ENCODE measurements at regions not wholly inside any gene's neighbourhood (a gene's known extent, or its start where the extent isn't known, plus 50 kb on each side); places are given as distances from the start of the nearest gene placed in this dataset.

DNA sequence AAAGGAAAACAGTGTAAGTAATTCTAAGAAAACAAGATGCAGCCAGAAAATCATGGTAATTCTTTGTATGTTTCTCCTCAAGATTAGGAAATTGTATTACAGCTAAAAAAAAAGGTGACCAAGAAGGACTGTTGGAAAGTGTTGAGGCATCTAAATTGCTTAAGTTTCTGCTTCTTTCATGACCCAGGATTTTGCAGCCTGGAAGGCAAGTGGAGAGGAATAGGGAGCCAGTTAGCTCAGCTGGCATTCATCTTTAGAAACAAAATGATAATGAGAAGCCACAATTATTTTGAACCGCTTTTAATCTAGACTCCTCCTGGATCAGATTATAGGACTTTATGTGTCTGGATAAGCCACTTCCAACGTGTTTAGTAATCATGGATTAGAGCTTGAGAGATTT is 56.8 kb upstream of the TMEM229A start:
- H3K9me3 Mint-ChIP-seq = no peaks in the 10 kb centered on the region
- H3K4me1 Mint-ChIP-seq (ENCODE audit: unreplicated experiment) = no peaks in the 10 kb centered on the region
- no peak overlapping the region for H3K4me3 Mint-ChIP-seq
- no peak for DNase-seq (ENCODE audit: extremely low spot score, unreplicated experiment)
- no peaks in the 10 kb centered on the region for H3K36me3 Mint-ChIP-seq
- TF ChIP-seq, protein P1, sequence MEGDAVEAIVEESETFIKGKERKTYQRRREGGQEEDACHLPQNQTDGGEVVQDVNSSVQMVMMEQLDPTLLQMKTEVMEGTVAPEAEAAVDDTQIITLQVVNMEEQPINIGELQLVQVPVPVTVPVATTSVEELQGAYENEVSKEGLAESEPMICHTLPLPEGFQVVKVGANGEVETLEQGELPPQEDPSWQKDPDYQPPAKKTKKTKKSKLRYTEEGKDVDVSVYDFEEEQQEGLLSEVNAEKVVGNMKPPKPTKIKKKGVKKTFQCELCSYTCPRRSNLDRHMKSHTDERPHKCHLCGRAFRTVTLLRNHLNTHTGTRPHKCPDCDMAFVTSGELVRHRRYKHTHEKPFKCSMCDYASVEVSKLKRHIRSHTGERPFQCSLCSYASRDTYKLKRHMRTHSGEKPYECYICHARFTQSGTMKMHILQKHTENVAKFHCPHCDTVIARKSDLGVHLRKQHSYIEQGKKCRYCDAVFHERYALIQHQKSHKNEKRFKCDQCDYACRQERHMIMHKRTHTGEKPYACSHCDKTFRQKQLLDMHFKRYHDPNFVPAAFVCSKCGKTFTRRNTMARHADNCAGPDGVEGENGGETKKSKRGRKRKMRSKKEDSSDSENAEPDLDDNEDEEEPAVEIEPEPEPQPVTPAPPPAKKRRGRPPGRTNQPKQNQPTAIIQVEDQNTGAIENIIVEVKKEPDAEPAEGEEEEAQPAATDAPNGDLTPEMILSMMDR (conservative IDR thresholded peaks at IDR 0.05) = no peak
- H3K27ac Mint-ChIP-seq = no peak overlapping the region
- H3K27me3 Mint-ChIP-seq = no peaks in the 10 kb centered on the region

DNA sequence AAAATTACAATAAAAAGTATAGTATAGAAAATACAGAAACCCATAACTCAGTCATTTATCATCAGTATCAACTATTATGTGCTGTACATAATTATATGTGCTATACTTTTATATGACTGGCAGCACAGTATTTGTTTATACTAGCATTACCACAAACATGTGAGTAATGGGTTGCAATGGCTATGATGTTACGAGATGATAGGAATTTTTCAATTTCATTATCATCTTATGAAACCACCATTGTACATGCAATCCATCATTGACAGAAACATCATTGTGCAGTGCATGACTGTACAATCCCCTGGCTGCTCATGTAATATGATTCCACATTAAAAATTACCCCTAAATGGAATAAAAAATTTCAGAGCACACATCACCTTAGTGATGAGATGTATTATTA is 55.7 kb upstream of the TMEM229A start:
- Mint-ChIP-seq H3K27ac (no peak overlapping the region), H3K27me3 (no peaks in the 10 kb centered on the region), H3K9me3 (no peaks in the 10 kb centered on the region), H3K36me3 (no peaks in the 10 kb centered on the region), H3K4me1 (ENCODE audit: unreplicated experiment) (peaks cover 4% of the 10 kb centered on the region), H3K4me3 (no peak overlapping the region)
- TF ChIP-seq, protein P1 (conservative IDR thresholded peaks at IDR 0.05) = no peak
- no peak for DNase-seq (ENCODE audit: extremely low spot score, unreplicated experiment)

DNA sequence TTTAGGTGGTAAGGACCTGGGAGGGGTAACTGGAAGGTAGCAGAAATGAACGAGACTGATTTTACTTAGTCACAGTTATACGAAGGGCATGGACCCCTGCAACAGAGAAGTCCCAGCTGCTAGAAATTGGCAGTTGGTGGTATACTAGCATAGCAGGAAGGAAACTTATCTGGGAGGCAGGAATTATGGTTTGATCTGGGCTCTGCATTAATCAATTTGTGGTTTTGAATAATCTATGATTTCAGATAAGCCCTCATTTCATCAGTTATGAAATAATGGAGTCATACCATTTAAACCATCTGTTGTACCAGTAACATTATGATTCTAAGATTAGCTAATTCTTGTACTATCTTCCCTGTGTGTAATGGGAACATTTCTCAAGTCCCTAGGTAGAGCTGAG is 54.0 kb upstream of the TMEM229A start:
- Mint-ChIP-seq H3K27ac (no peak overlapping the region), H3K9me3 (no peaks in the 10 kb centered on the region), H3K27me3 (no peaks in the 10 kb centered on the region), H3K4me1 (ENCODE audit: unreplicated experiment) (peaks cover 4% of the 10 kb centered on the region), H3K36me3 (no peaks in the 10 kb centered on the region), H3K4me3 (no peak overlapping the region)
- no peak for DNase-seq (ENCODE audit: extremely low spot score, unreplicated experiment)
- TF ChIP-seq, protein P1 (conservative IDR thresholded peaks at IDR 0.05) = no peak

DNA sequence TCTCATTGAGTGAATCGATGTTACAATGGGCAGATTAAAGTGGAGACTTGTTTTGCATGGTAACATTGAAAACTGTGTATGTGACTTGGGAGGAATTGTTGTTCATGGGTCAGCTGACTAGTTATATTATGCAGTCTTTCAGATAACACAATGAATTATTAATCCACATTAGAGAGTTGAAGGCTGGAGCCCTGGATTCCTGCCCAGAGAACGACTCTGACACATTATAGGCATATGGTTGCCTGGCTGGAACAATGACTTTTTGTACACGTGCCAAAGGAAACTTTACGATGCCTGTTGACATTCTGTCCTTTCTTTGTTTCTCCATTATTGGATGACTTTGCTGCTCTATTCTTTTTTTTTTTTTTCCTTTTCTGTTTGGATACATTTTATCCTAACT is 52.3 kb upstream of the TMEM229A start:
- H3K27ac Mint-ChIP-seq = no peak overlapping the region
- H3K36me3 Mint-ChIP-seq = no peaks in the 10 kb centered on the region
- no peaks in the 10 kb centered on the region for H3K27me3 Mint-ChIP-seq
- peaks cover 4% of the 10 kb centered on the region for H3K4me1 Mint-ChIP-seq (ENCODE audit: unreplicated experiment)
- no peak for DNase-seq (ENCODE audit: extremely low spot score, unreplicated experiment)
- no peak overlapping the region for H3K4me3 Mint-ChIP-seq
- TF ChIP-seq, protein P1 (conservative IDR thresholded peaks at IDR 0.05) = no peak
- no peaks in the 10 kb centered on the region for H3K9me3 Mint-ChIP-seq

DNA sequence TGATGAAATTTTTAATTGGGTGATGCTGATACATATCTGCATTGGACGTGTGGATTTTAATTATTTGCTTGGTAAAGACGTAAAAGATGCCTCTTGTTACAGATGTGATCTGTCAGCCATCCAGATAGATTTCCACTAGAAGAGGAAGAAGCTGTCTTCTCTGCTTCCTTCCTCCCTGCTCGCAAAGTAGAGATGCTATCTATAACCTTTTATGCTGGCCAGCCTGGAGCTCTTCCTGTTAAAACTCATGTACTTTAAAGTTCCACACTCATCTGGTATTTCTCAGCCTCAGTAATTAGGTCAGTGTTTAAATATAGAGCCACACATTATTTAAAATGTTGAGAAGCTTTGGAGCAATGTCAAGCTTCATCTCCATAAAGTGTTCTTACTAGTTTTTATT is 51.2 kb upstream of the TMEM229A start:
- TF ChIP-seq, protein P1 (conservative IDR thresholded peaks at IDR 0.05) = no peak
- Mint-ChIP-seq H3K9me3 (no peaks in the 10 kb centered on the region), H3K27ac (no peak overlapping the region), H3K4me1 (ENCODE audit: unreplicated experiment) (peaks cover 4% of the 10 kb centered on the region), H3K36me3 (no peaks in the 10 kb centered on the region), H3K4me3 (no peak overlapping the region), H3K27me3 (no peaks in the 10 kb centered on the region)
- no peak for DNase-seq (ENCODE audit: extremely low spot score, unreplicated experiment)
